ENCODE measurements at regions not wholly inside any gene's neighbourhood (a gene's known extent, or its start where the extent isn't known, plus 50 kb on each side); places are given as distances from the start of the nearest gene placed in this dataset.
"Not testable (repeated sequence)": the region's sequence is repeated elsewhere in the genome, so short reads cannot be mapped to it uniquely, and the experiment has no call there.

DNA sequence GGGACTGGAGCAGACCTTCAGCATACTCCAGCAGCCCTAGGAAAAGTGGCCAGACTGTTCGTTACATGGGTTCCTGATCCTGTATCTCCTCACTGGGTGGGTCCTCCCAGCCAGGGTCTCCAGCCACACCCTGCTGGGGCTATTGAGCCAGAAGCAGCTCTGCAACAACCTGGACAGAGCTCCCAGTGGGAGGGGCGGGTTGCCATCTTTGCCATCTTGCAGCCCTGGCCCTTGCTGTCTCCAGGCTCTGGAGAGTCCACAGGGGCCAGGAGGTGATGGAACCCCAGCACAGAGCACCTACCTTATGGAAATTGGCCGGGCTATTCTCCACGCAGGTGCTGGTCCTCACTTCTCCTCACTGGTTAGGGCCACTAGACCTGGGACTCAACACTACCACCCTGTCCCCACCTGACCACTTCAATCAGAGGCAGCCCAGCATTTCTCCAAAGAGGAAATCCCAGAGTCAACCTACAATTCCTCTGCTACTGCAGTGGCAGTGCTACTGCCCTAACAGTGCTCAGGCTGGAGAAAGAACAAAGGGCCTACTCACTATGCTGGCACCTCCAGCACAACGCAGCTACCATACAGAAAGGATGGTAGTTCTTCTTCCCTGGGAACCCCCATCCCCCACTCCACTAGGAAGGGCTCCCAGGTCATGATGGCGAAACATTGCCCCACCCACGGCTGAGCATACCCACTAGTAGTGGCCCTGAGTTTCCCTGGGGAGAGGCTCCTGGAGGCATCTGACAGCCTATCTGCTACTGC, 290.2 kb upstream of the NCAM1 start:
- in situ Hi-C loops (cut with HindIII; ENCODE audit: low sequenced_read_pairs), result no loop called here

DNA sequence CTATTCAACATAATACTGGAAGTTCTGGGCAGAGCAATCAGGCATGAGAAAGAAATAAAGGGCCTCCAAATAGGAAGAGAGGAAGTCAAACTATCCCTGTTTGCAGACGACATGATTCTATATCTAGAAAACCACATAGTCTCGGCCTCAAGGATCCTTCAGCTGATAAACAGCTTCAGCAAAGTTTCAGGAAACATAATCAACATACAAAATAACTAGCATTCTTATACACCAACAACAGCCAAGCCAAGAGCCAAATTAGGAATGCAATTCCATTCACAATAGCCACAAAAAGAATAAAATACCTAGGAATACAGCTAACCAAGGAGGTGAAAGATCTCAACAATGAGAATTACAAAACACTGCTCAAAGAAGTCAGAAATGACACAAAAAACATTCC, 287.8 kb upstream of the NCAM1 start:
- in situ Hi-C loops (cut with HindIII; ENCODE audit: low sequenced_read_pairs), result not testable (repeated sequence)

DNA sequence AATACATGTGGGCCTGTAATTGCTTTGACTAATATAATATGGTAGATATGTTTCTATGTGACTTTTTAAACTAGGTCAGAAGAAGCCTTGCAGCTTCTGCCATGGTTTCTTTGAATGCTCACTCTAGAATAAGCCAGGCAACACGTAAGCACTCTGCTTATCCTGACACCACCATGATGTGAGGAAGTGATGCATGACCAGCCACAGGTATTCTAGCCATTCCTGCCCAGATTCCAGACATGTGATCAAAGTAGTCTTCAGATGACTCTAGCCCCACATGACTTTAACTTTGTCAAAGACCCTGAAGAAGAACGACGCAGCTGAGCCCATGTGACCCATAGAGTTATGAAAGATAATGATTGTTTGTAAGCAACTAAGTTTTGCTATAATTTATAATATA, 276.1 kb upstream of the NCAM1 start:
- in situ Hi-C loops (cut with HindIII; ENCODE audit: low sequenced_read_pairs), result no loop called here

DNA sequence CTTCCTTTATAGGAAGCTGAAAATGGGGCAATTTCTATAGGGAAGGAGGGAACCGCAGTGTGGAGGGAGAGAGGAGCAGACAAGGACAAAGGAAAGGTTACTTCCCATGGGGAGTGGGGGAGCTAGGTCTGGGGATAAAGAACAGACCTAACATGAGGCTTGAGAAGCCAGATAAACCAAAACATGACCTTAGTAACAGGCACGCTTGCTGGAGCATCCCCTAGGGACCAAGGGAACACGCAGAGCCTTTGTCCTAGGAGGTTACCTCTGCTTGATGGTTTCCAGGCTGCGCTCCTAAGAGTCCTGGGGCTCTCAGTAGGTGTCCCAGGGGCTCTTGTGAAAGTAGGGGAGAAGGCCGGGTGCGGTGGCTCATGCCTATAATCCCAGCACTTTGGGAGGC, 271.4 kb upstream of the NCAM1 start:
- in situ Hi-C loops (cut with HindIII; ENCODE audit: low sequenced_read_pairs), result no loop called here

DNA sequence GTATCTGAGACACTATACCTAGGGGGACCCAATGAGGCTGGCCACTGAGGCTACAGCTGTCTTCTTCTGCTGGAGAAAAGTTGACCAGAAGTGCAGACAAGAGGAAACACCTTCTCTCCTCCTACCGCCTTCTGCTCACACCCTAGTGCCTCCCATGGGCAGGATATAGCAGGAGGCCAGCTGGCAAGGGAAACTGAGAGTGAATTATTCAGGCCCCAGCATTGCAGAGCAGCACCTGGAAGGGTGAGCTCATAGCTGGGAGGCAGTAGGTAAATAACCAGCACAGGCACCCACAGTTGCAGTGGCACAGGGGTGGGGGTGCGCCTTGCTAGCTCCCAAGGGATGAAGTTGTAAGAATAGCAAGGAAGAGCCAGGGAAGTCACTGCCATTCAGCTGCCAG, 267.4 kb upstream of the NCAM1 start:
- in situ Hi-C loops (cut with HindIII; ENCODE audit: low sequenced_read_pairs), result no loop called here

DNA sequence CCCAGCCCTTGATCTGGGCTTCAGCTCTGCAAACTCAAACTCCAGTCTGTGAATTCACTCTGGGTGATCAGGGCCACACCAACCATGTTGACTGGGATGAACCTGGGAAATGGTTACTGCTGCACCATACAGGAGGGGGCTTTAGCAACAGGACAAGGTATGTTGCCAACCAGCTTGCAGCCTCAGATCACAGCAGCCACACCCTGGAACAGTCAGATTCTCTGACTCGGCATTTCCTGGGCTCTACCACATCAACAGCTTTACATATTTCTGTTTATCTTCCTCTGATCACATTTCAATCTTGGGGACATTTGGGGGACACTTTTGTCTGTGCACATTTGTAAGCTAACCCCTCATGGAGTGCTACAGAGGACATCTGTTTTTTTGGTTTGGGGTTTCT, 267.0 kb upstream of the NCAM1 start:
- in situ Hi-C loops (cut with HindIII; ENCODE audit: low sequenced_read_pairs), result no loop called here

DNA sequence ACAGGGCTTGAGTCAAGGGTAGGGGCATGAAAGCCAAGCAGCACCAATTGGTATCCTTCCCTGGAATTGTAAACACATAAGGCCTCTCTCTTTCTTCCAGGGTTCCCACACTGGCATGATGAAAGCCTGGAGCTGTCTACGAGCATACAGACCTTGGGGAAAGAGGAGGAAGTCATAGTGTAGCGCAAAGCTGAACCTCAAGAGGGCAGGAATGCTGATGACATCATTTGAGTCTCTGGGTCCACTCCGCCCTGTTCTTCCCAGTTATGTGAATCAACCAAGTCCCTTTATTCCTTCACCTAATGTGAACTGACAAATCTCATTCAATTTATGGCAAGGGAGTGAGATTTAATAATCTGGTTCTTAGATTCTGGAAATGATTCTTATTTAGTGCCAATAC, 266.4 kb upstream of the NCAM1 start:
- in situ Hi-C loops (cut with HindIII; ENCODE audit: low sequenced_read_pairs), result loop anchor here (5.0 kb wide), 1 partner anchor 93 kb away; no protein-coding TSS in a partner anchor

DNA sequence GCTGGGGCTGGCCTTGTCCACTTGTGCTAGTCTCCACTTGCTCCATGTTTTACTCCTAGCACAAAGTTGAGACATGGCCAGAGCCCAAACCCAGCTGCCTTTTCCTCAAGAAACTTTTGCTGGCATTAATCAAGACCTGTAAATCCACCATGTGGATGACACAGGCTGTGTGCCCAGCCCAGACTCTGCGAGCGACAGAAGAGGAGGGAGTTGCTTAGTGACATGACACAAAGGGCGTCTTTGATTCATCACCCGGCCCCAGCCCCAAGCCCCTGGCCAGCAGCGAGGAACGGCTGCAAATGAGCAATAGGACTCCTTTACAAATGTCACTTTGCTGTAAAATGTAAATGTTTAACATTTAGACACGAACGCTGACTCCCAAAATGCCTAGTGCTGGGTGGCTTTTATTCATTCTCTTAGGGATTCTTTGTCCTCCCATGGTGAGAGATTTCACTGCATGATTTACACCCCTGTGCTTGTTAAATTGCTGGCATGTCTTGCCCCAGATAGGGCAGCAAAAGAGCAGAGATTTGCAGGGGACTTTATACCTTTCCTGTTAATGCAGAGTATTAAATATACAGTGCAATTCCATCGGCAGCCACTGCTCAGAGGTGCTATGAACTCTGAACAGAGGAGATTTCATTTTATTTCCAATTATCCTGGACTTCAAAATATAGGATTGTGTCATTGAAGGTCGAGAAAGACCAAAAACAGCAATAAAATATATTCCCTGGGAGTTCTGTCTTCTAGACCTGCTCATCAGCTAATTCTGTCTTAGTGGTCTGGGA, 263.6 kb upstream of the NCAM1 start:
- in situ Hi-C loops (cut with HindIII; ENCODE audit: low sequenced_read_pairs), result loop anchor here (5.0 kb wide), 1 partner anchor 95 kb away; no protein-coding TSS in a partner anchor

DNA sequence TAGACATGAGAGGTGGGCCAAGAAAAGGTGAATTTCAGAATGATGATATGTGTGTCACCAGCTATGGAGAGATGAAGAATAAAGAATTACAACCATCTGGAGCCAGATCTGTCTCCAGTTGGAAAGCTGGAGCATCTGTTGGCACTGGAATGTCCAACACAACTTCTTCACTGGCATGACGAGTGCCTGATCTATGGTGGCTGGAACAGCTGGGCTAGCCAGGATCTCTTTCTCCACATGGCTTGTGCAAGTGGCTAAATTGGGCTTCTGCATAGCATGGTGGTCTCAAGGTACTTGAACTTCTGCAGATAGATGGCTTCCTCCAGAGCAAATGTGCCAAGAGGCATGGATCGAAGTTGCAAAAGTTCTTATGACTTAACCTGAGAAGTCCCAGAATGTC, 256.1 kb upstream of the NCAM1 start:
- in situ Hi-C loops (cut with HindIII; ENCODE audit: low sequenced_read_pairs), result no loop called here

DNA sequence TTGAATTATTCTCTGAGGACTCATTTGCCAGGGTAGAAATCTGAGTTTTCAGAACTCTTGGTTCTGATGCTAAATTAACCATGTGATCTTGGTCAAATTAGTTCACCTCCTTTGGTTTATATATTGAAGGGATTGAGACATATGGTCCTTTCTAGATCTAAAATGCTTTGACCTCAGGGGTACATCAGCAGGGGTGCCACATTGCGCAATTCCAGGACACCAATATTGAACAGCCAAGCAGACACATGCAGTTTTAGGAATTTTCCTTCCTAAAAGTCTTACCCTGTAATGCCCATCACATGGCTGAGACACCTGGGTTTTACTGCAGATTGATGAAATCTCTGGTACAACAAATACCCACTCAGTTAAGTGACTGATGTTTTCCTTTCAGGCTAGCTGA, 254.4 kb upstream of the NCAM1 start:
- in situ Hi-C loops (cut with HindIII; ENCODE audit: low sequenced_read_pairs), result no loop called here

DNA sequence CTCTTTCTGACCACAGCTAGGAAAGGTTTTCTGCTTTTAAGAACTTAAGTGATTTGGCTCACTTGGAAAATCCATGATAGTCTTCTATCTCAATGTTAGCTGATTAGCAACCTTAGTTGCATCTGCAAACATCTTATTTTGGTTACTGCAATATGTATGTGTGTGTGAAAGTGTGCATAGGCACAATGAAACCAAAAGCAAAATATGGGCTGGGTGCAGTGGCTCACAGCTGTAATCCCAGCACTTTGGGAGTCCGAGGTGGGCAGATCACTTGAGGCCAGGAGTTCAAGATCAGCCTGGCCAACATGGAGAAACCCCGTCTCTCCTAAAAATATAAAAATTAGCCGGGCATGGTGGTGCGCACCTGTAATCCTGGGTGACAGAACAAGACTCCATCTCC, 246.9 kb upstream of the NCAM1 start:
- in situ Hi-C loops (cut with HindIII; ENCODE audit: low sequenced_read_pairs), result not testable (repeated sequence)

DNA sequence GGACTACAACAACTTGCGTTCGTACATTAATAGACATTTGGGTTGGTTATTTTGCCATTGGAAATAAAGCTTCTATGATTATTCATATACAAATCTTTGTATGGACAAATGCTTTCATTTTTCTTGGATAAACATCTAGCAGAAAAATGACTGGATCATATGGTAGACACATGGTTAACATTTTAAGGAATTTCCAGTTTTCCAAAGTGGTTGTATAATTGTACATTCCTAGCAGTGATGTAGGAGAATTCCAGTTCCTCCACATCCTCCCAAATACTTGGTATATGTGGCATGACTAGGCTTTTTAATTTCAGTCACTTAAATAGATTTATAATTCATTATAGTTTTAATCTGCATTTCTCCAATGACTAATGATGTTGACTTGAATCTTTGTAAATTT, 246.2 kb upstream of the NCAM1 start:
- in situ Hi-C loops (cut with HindIII; ENCODE audit: low sequenced_read_pairs), result no loop called here

DNA sequence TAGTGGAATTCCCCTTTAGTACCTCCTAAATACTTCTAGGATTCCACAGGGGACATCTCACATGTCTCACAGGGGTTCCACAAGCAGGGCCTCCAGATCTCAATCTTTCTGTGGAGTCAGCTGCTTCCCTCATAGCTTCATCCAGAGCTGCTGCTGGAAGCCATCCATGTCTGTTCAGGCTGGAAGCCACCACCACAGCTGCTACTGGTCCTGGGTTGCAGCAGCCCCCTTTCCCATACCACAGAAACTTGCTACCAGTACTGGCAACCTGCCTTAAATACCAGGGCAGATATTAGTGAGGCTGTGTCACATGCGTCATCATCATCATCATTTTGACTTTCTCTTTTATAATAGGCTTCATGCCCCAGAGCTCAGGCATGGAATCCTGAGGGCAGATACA, 242.7 kb upstream of the NCAM1 start:
- in situ Hi-C loops (cut with HindIII; ENCODE audit: low sequenced_read_pairs), result no loop called here

DNA sequence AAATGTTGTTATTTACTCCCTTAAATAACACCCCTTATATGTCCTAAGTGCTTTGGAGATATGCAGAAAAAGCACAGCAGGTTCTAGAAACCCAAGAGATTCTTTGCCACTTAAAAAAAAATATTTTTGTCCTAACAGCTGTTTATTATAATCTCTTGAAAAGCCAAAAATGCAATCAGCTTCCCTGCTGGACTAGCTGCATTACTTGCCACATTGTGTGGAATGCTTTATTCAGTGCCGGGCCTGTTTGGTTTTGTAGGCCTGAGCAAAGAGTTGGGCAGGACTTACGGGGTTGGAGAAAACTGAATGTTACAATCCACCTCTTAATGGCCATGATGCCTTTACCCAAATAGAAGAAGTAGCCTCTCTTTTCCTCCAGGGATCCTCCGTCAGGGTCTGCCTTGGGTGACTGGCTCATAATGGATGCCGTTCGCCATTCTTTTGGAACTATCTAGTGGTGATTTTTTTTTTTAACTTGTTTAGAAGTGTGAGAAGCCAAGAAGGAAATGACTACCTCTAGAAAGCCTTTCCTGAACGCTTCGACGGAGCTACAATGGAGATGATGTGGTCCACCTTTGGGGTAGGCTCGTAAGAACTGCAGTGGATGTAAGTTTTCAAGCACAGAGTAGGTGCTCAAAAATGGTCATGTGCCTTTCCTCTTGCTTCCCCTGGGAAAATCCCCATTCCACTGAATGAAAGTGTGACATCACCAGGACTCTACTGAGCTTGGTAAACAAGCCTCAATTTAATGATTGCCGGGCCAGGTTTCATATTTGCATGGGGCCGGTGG, 241.3 kb upstream of the NCAM1 start:
- in situ Hi-C loops (cut with HindIII; ENCODE audit: low sequenced_read_pairs), result no loop called here

DNA sequence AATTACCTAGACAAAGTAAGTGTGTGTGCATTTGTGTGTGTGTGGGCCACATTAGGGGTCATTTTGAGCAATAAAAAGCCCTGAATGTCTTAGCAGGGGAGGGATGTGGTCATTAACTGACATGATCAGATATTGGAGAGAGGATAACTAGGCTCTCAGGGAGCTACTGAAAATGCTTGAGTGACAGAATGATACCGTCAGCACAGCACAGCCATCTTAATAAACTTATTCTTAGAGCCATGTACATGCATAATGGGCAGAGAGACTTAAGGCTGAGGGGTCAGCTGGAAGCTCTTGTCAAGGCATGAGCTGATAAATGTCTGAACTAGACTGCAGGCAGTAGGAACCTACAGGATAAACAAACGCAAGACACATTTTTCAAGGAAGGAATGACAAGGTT, 239.1 kb upstream of the NCAM1 start:
- in situ Hi-C loops (cut with HindIII; ENCODE audit: low sequenced_read_pairs), result no loop called here

DNA sequence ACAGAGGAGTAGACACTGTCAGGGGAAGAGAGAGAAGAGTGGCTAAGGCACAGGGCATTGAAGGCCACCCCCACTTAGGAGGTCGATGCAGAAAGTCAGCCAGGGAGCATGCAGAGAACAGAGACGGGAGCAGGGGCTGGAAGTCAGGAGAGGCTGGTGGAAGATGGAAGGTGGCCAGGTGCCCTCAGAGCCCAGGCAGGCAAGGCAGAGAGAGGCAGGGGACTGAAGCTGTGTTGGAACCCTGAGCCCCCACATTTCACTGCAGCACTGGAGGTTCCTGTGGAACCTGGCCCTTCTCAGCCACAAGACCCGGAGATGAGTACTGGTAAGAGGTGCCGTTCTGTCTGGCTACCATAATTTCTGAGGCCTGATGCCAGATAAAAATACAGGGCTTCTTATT, 238.3 kb upstream of the NCAM1 start:
- in situ Hi-C loops (cut with HindIII; ENCODE audit: low sequenced_read_pairs), result no loop called here

DNA sequence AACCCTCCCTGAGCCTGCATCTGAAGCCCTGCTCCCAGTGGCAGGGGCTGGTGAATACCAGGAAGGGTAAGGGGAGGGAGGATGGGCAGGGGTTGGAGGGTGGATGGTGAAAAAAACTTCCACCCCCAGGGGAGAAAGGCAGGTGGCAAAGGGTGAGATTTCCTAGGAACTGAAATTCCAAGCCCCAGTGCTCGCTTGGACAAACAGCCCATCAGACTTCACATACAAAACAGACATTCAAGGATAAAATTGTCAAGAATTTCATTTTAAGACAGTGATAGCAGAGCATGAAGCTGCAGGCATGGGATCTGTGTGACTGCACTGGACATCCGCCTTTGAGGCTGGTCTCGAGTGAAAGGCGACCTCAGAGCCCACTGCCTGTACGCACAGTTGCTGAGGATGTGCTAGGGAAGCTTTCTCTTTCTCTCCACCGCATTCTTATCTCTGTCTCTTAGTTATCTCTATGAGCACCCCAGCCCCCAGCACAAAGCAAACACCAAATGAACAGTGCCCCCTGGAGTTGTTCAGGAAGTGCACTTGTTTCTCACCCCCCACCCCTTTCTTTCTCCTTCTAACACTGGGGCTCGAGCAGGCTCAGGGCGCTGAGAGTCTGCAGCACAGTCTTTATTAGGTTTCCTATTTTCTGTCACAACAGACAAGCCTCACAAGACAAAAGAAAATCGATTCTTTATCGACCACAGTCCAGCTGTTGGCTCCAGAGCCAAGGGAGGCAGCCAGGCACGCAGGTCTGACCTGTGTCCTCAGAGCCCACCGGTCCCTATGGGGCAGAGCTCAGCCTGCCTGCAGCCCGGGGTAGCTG, 237.3 kb upstream of the NCAM1 start:
- in situ Hi-C loops (cut with HindIII; ENCODE audit: low sequenced_read_pairs), result no loop called here

DNA sequence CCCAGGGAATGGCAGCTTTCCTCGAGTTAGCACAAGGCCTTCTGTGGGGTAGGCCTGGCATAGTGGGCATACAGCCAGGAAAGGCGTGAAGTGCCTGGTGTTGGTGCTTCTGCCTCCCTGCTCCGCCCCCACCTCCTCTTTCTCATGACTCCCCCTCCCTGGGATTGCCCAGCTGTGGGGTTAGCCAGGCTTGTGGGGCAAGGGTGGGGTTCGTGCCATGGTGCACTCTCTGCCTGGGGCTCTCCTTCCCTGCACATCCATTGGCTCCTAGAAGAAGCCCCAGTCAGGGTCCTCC, 236.8 kb upstream of the NCAM1 start:
- in situ Hi-C loops (cut with HindIII; ENCODE audit: low sequenced_read_pairs), result no loop called here

DNA sequence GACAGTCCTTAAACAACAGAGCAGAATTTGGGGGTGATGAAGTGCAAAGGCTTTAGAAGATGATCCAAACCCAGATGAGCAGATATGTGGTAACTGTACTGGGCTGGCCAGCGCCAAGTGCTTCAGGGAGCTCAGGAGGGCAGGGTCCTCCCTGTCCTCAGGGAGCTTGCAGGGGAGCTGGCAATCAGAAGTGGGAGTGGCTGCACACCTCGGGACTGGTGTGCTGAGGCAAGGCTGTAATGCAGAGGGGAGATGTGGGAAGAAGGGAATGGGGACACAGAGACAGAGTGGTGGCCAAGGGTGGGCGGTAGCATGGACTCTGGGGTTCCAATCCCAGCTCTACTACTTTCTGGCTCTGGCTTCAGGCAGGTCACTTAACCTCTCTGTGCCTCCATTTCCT, 235.6 kb upstream of the NCAM1 start:
- in situ Hi-C loops (cut with HindIII; ENCODE audit: low sequenced_read_pairs), result no loop called here

DNA sequence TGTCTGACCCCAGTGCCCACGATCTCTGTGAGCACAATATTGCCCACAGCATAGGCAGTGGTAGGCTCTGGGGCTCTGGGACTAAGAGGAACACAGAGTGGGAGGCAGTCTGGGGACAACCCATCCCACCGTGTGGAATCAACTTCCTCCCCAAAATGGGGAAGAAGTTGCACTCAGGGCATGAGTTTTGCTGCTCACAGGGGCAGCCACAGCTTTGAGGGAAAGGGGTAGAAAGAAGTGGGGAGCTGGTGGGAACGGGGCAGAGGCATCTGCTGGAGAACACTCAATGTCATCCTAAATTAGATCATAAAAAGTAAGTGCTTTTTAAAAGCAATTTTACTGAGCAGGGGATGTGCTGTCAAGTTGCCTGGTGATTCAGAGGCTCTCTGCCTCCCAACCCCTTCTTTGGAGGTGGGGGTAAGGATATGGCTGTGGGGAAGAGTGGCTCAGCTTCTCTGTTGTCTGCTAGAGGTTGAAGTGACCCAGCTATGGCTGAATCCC, 233.8 kb upstream of the NCAM1 start:
- in situ Hi-C loops (cut with HindIII; ENCODE audit: low sequenced_read_pairs), result no loop called here

DNA sequence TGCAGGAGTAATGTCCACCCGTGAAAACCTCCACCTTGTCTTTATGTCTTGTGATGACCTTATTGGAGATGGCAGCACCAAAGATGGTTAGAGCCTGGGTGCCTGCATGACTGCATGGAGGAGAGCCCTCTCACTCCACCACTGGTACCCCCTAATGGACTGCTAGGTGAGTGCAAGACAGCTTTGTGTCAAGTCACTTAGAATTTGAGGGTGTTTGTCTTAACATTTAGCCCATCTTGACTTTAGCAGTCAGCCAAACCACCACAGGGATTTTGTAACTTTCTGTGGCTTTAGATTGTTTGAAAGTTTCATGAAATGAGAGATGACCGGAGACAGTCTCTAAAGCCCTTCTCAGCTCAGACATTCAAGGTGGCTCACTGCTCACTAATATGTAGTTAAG, 232.9 kb upstream of the NCAM1 start:
- in situ Hi-C loops (cut with HindIII; ENCODE audit: low sequenced_read_pairs), result no loop called here

Measured in endothelial cell of hepatic sinusoid (primary cell).